H1 (cell line): ENCODE measurements at regions not wholly inside any gene's neighbourhood (a gene's known extent, or its start where the extent isn't known, plus 50 kb on each side); places are given as distances from the start of the nearest gene placed in this dataset.

ENCODE experiments used
- RNF2 ChIP-seq: fragments of 200-900, 300-1000 bp; sonication (generic); IDR thresholded peaks from 2 replicates; pipeline ENCODE4 v1.7.1; 2016; ENCODE audit warnings: borderline replicate concordance, low read depth, mild to moderate bottlenecking, antibody characterized with exemption, low read length; ENCODE audit not compliant: poor library complexity, severe bottlenecking; ENCODE audit errors: missing control alignments
- RXRA ChIP-seq: IDR thresholded peaks from 2 replicates; pipeline ENCODE4 v1.6.1; 2011; ENCODE audit warnings: low read depth, mild to moderate bottlenecking, low read length, moderate library complexity; ENCODE audit not compliant: insufficient read depth
- TAF1 ChIP-seq: IDR thresholded peaks from 2 replicates; pipeline ENCODE4 v1.6.1; 2011; ENCODE audit warnings: mild to moderate bottlenecking, low read depth, low read length
- TF ChIP-seq, protein P1 (sequence below): IDR thresholded peaks from 2 replicates; pipeline ENCODE4 v1.6.1; 2012; ENCODE audit warnings: inconsistent platforms

- TF ChIP-seq RXRA: no peak
- TF ChIP-seq TAF1: no peak
- no peak for TF ChIP-seq RNF2
- TF ChIP-seq, protein P1, sequence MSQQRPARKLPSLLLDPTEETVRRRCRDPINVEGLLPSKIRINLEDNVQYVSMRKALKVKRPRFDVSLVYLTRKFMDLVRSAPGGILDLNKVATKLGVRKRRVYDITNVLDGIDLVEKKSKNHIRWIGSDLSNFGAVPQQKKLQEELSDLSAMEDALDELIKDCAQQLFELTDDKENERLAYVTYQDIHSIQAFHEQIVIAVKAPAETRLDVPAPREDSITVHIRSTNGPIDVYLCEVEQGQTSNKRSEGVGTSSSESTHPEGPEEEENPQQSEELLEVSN: no peak
Observed at GRCh38 chr7:84631913-84632312, 437.3 kb upstream of the SEMA3A start (continued).
